Stomach (tissue), 8 donors: ENCODE measurements at regions not wholly inside any gene's neighbourhood (a gene's known extent, or its start where the extent isn't known, plus 50 kb on each side); places are given as distances from the start of the nearest gene placed in this dataset.

Experiments used
- DNase-seq, 2 donors: peaks; one replicate each; pipeline versions ENCODE4 v3.0.0 to v3.0.0-alpha.2; 2013 to 2019
- H3K27ac ChIP-seq, 5 donors: fragments of 200-600 bp in 4 of 5; sonication (generic) in 4 of 5; one replicate each; pipeline ENCODE4 v1.5.1; 2013 to 2019; ENCODE audit warnings: mild to moderate bottlenecking in 1 of 5, moderate library complexity in 1 of 5
- H3K27me3 ChIP-seq, 3 donors: fragments of 200-600 bp; sonication (generic); one replicate each; pipeline ENCODE4 v1.5.1; 2017 to 2019; ENCODE audit warnings: mixed run types in 1 of 3
- H3K36me3 ChIP-seq, 4 donors: fragments of 200-600 bp; sonication (generic); 1 replicate in 3 of 4; 2 replicates in 1 of 4; pipeline ENCODE4 v1.5.1; 2016 to 2019
- H3K4me1 ChIP-seq, 4 donors: fragments of 200-600 bp; sonication (generic); one replicate each; pipeline ENCODE4 v1.5.1; 2016 to 2019
- H3K4me3 ChIP-seq, 4 donors: fragments of 200-600 bp; sonication (generic) in 3 of 4; one replicate each; pipeline ENCODE4 v1.5.1; 2016 to 2019; ENCODE audit warnings: mild to moderate bottlenecking in 1 of 4
- H3K9me3 ChIP-seq, 4 donors: fragments of 200-600 bp; sonication (generic); one replicate each; pipeline ENCODE4 v1.5.1; 2016 to 2019
- EP300 ChIP-seq: sonication (generic); formaldehyde crosslinking; IDR thresholded peaks from one replicate; pipeline ENCODE4 v1.6.1; 2017; ENCODE audit warnings: antibody characterized with exemption
- POLR2A ChIP-seq, 4 donors: fragments of 450-650 bp; IDR thresholded peaks; one replicate each; pipeline ENCODE4 v1.6.1; 2016; ENCODE audit warnings: antibody characterized with exemption in 4 of 4, control low read depth in 2 of 4, mild to moderate bottlenecking in 1 of 4, moderate library complexity in 1 of 4
- POLR2AphosphoS5 ChIP-seq, 3 donors: sonication (generic); formaldehyde crosslinking; IDR thresholded peaks; one replicate each; pipeline ENCODE4 v1.6.1; 2016; ENCODE audit warnings: antibody characterized with exemption in 3 of 3
- WGBS, 5 donors: extraction: QIAGEN DNeasy Blood & Tissue Kit in 3 of 5; methylation state at CpG; one replicate each; pipeline versions ENCODE4 v1.1.5 to v1.1.7; 2013 to 2018; 5-methylcytosine and 5-hydroxymethylcytosine counted together
- intact Hi-C: fragments of 100-400 bp; cut with DNase I; formaldehyde crosslinking; loops from one replicate; pipeline ENCODE4 v1.15.1; 2023; ENCODE audit warnings: low total_unique reads
- TF ChIP-seq, protein P1 (sequence below), 7 experiments: fragments of 450-650 bp in 4 of 7; fragments of 200-600 bp in 3 of 7; sonication (generic) in 3 of 7; IDR thresholded peaks; one replicate each; pipeline ENCODE4 v1.5.1; 2016 to 2019; ENCODE audit warnings: antibody characterized with exemption in 7 of 7, control low read depth in 2 of 7, mild to moderate bottlenecking in 1 of 7
- donor health status: healthy with polysubstance abuse.
- donor health status: Bipolar disorder and iron deficiency.
- donor health status: healthy.

GRCh38 chr3:101148001-101148400 is 154.8 kb upstream of the ABI3BP start:
- Histone ChIP-seq H3K27ac (no peak overlapping the region), H3K36me3 (no peaks in the 10 kb centered on the region), H3K4me1 (peaks cover 0 to 12% (median 0%) of the 10 kb centered on the region in 4 donors), H3K9me3 (no peaks in the 10 kb centered on the region), H3K27me3 (no peaks in the 10 kb centered on the region), H3K4me3 (no peak overlapping the region)
- 59 to 78% (median 75%) methylated on average over 3 of the region's 3 CpGs for WGBS, 5 donors
- no peak for DNase-seq
- TF ChIP-seq, protein P1, sequence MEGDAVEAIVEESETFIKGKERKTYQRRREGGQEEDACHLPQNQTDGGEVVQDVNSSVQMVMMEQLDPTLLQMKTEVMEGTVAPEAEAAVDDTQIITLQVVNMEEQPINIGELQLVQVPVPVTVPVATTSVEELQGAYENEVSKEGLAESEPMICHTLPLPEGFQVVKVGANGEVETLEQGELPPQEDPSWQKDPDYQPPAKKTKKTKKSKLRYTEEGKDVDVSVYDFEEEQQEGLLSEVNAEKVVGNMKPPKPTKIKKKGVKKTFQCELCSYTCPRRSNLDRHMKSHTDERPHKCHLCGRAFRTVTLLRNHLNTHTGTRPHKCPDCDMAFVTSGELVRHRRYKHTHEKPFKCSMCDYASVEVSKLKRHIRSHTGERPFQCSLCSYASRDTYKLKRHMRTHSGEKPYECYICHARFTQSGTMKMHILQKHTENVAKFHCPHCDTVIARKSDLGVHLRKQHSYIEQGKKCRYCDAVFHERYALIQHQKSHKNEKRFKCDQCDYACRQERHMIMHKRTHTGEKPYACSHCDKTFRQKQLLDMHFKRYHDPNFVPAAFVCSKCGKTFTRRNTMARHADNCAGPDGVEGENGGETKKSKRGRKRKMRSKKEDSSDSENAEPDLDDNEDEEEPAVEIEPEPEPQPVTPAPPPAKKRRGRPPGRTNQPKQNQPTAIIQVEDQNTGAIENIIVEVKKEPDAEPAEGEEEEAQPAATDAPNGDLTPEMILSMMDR (IDR thresholded peaks at IDR 0.05), result no peak
- TF ChIP-seq EP300, result no peak
- no peak for TF ChIP-seq POLR2A (IDR thresholded peaks at IDR 0.05)
- no peak for TF ChIP-seq POLR2AphosphoS5 (IDR thresholded peaks at IDR 0.05)
- intact Hi-C loops, result no loop called here

DNA sequence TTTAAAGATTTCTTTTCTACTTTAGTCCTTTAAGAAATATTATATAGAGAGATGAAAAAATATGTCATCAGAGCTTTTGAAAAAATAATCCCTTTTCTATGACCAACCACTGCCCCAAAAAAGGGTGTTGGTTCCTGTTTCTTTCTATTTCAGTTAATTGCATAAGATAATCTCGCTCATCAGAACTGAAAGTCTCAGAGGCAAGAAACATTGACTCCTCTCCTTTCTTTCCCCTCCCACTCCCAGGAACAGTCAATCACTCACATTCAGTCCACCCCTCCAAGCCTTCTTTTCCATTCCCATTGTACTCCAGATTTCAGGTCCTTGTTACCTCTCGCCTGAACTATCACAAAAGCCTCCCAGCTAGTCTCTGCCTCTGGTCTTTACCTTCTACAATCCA is 153.7 kb upstream of the ABI3BP start:
- H3K27me3 ChIP-seq, result no peaks in the 10 kb centered on the region
- DNase-seq, result no peak
- 62 to 79% (median 73%) methylated on average over 2 of the region's 2 CpGs for WGBS, 5 donors
- H3K4me1 ChIP-seq, result peaks cover 0 to 15% (median 0%) of the 10 kb centered on the region in 4 donors
- TF ChIP-seq POLR2AphosphoS5 (IDR thresholded peaks at IDR 0.05) (no peak), POLR2A (IDR thresholded peaks at IDR 0.05) (no peak), EP300 (no peak)
- TF ChIP-seq, protein P1 (IDR thresholded peaks at IDR 0.05), result no peak
- intact Hi-C loops, result no loop called here
- no peaks in the 10 kb centered on the region for H3K36me3 ChIP-seq
- H3K9me3 ChIP-seq, result no peaks in the 10 kb centered on the region
- no peak overlapping the region for H3K27ac ChIP-seq
- no peak overlapping the region for H3K4me3 ChIP-seq

GRCh38 chr3:101144105-101144504 is 150.9 kb upstream of the ABI3BP start:
- WGBS, 5 donors, result 65 to 82% (median 74%) methylated on average over 3 of the region's 3 CpGs
- intact Hi-C loops, result no loop called here
- H3K9me3 ChIP-seq, result no peaks in the 10 kb centered on the region

GRCh38 chr3:101143012-101143411 is 149.8 kb upstream of the ABI3BP start:
- H3K4me3 ChIP-seq, result no peak overlapping the region
- peaks cover 0 to 5% (median 0%) of the 10 kb centered on the region in 4 donors for H3K4me1 ChIP-seq
- TF ChIP-seq POLR2A (IDR thresholded peaks at IDR 0.05) (no peak), EP300 (no peak), POLR2AphosphoS5 (IDR thresholded peaks at IDR 0.05) (no peak)
- TF ChIP-seq, protein P1 (IDR thresholded peaks at IDR 0.05), result no peak
- H3K27me3 ChIP-seq, result no peaks in the 10 kb centered on the region
- 69 to 88% (median 82%) methylated on average over 3 of the region's 3 CpGs for WGBS, 5 donors
- H3K27ac ChIP-seq, result no peak overlapping the region
- no peaks in the 10 kb centered on the region for H3K36me3 ChIP-seq
- DNase-seq, result no peak
- H3K9me3 ChIP-seq, result no peaks in the 10 kb centered on the region
- intact Hi-C loops, result no loop called here

More at GRCh38 chr3:101144105-101144504, 150.9 kb upstream of the ABI3BP start:
- peaks cover 0 to 5% (median 0%) of the 10 kb centered on the region in 4 donors for H3K4me1 ChIP-seq
- TF ChIP-seq POLR2AphosphoS5 (IDR thresholded peaks at IDR 0.05), result no peak
- TF ChIP-seq, protein P1 (IDR thresholded peaks at IDR 0.05), result no peak
- TF ChIP-seq POLR2A (IDR thresholded peaks at IDR 0.05), result no peak
- no peak for TF ChIP-seq EP300
- DNase-seq, result peak in 1 of 2 donors; percentile 21
- H3K27ac ChIP-seq, result no peak overlapping the region
- no peaks in the 10 kb centered on the region for H3K27me3 ChIP-seq
- H3K4me3 ChIP-seq, result no peak overlapping the region
- H3K36me3 ChIP-seq, result no peaks in the 10 kb centered on the region
